CD4-positive, alpha-beta T cell treated with Interleukin-15 for 4 hours (primary cell): ENCODE measurements at regions not wholly inside any gene's neighbourhood (a gene's known extent, or its start where the extent isn't known, plus 50 kb on each side); places are given as distances from the start of the nearest gene placed in this dataset.
A peak's percentile ranks its signal among the peaks of the same experiment; 100 is the strongest.

Experiments
- DNase-seq: peaks from one replicate; pipeline ENCODE4 v3.0.0-alpha.2; 2020; ENCODE audit warnings: low spot score

- no peak for DNase-seq
These were observed 470.3 kb downstream of the PTPRC start for GRCh38 chr1:199109160-199109559.

GRCh38 chr1:199112365-199112764 is 473.5 kb downstream of the PTPRC start:
- no peak for DNase-seq

GRCh38 chr1:199113265-199113869 is 474.5 kb downstream of the PTPRC start:
- DNase-seq = peak; percentile 65

GRCh38 chr1:199116488-199116887 is 477.6 kb downstream of the PTPRC start:
- no peak for DNase-seq

GRCh38 chr1:199121047-199121446 is 482.2 kb downstream of the PTPRC start:
- no peak for DNase-seq

- DNase-seq = no peak
These were observed 483.2 kb downstream of the PTPRC start for GRCh38 chr1:199122085-199122484.

- DNase-seq = no peak
These were observed 483.9 kb downstream of the PTPRC start for GRCh38 chr1:199122532-199123311.

GRCh38 chr1:199123615-199124014 is 484.8 kb downstream of the PTPRC start:
- no peak for DNase-seq

GRCh38 chr1:199124351-199124750 is 485.5 kb downstream of the PTPRC start:
- no peak for DNase-seq

GRCh38 chr1:199129247-199129646 is 490.4 kb downstream of the PTPRC start:
- DNase-seq = no peak

- no peak for DNase-seq
These were observed 493.2 kb downstream of the PTPRC start for GRCh38 chr1:199132006-199132405.

GRCh38 chr1:199135901-199136300 is 497.1 kb downstream of the PTPRC start:
- no peak for DNase-seq

GRCh38 chr1:199138061-199138460 is 499.2 kb downstream of the PTPRC start:
- DNase-seq = no peak

- DNase-seq = no peak
These were observed 510.8 kb downstream of the PTPRC start for GRCh38 chr1:199149591-199149990.

- no peak for DNase-seq
These were observed 511.9 kb downstream of the PTPRC start for GRCh38 chr1:199150756-199151155.

- DNase-seq = no peak
These were observed 513.0 kb downstream of the PTPRC start for GRCh38 chr1:199151634-199152425.

- DNase-seq = no peak
These were observed 513.8 kb downstream of the PTPRC start for GRCh38 chr1:199152676-199153075.

GRCh38 chr1:199155166-199156019 is 516.6 kb downstream of the PTPRC start:
- no peak for DNase-seq

GRCh38 chr1:199157494-199157893 is 518.7 kb downstream of the PTPRC start:
- DNase-seq = no peak

- no peak for DNase-seq
These were observed 521.9 kb downstream of the PTPRC start for GRCh38 chr1:199160521-199161318.

GRCh38 chr1:199161319-199161680 is 522.5 kb downstream of the PTPRC start:
- no peak for DNase-seq
